Thyroid gland (tissue), 4 donors: ENCODE measurements at regions not wholly inside any gene's neighbourhood (a gene's known extent, or its start where the extent isn't known, plus 50 kb on each side); places are given as distances from the start of the nearest gene placed in this dataset.

Source experiments
- CTCF ChIP-seq, 6 experiments: fragments of 200-600 bp in 3 of 6; fragments of 450-650 bp in 3 of 6; sonication (generic) in 3 of 6; IDR thresholded peaks; one replicate each; pipeline ENCODE4 v1.5.1; 2016 to 2019; ENCODE audit warnings: antibody characterized with exemption in 6 of 6, mild to moderate bottlenecking in 2 of 6, inconsistent platforms in 1 of 6, moderate library complexity in 1 of 6
- POLR2A ChIP-seq, 2 donors: fragments of 450-650 bp; IDR thresholded peaks; one replicate each; pipeline ENCODE4 v1.6.1; 2017; ENCODE audit warnings: antibody characterized with exemption in 2 of 2, mild to moderate bottlenecking in 2 of 2, moderate library complexity in 1 of 2

GRCh38 chr6:85747093-85747492 lies 104.4 kb upstream of the SYNCRIP start:
- TF ChIP-seq CTCF (IDR thresholded peaks at IDR 0.05) (no peak), POLR2A (IDR thresholded peaks at IDR 0.05) (no peak)
